ENCODE measurements at regions not wholly inside any gene's neighbourhood (a gene's known extent, or its start where the extent isn't known, plus 50 kb on each side); places are given as distances from the start of the nearest gene placed in this dataset.

DNA sequence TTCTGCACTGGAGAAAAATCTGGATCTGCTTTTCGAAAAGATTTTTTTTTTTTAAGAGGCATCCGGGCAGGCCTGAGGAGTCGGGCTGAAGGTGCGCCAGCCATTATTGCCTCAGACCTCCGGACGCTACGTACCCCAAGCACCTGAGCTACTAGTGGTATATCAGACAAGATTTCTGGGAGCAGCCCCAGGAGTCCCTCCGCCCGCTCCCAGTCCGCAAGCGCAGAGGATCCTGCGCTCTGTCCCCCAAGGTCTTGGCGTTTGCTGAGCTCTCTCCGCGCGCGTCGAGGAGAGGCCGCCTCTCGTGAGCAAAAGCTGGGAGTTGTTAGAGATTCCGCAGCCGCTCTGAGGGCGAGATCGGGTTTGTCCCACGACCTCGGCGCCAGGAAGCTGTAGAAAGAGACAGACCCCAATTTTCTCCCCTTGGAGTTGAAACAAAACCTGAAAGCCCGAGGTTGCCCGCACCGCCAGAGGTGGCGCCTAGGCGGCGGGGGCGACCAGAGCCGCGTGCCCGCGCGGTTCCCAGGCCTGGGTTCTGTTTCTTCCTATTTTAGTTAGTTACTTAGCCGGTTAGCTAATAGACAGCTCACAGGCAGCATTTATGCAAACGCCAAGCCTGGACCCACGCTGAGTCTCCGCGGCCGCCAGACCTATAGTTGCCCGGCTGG lies 72.5 kb upstream of the POLG start:
- H3K9ac ChIP-seq (ENCODE audit: low read depth, low read length) = no peak overlapping the region
- peaks cover 5% of the 10 kb centered on the region for H3K4me1 ChIP-seq (ENCODE audit: control insufficient read depth, insufficient read depth, low read length)
- peak overlapping the region; percentile 30 for H3K4me3 ChIP-seq (ENCODE audit: low read depth, low read length)
- no peaks in the 10 kb centered on the region for H3K36me3 ChIP-seq (ENCODE audit: control insufficient read depth, insufficient read depth, low read length)
- H3K9me3 ChIP-seq (ENCODE audit: control insufficient read depth, insufficient read depth, low read length) = no peaks in the 10 kb centered on the region
- H3K27me3 ChIP-seq (ENCODE audit: control insufficient read depth, insufficient read depth, low read length) = peaks cover 100% of the 10 kb centered on the region

DNA sequence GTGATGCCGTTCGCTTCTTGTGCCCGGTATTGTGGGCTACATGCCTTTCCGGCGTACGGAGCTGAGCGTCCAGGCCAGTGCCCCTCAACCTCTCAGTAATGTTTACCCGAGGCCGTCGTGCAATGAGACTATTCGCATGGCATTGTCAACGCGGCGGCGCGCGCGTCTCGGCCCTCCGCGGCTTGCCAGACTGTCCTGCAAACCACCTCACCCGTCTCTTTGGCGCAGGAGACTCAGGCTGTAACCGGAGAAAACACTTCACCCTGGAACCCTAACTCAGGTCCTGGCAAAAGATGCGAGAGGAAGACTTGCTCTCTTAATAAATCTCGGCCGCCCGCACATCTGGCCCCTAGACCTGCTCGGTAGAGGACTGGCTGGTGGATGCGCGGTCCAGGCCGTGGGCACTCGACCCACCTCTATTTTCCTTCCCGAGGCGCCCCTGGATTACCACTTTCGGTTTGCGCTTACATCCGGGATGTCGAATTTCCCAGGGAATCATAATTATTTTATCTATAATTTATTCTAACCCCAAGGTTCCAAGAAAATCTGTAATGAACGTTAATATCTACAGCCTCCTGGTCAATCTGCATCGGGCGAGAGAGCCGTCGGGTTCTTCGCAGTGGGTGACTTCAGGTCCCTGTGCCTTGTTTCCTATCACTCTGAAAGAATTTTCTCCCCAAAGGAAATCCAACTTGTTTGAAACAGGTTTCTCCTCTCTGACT lies 71.8 kb upstream of the POLG start:
- peaks cover 100% of the 10 kb centered on the region for H3K27me3 ChIP-seq (ENCODE audit: control insufficient read depth, insufficient read depth, low read length)
- no peaks in the 10 kb centered on the region for H3K36me3 ChIP-seq (ENCODE audit: control insufficient read depth, insufficient read depth, low read length)
- H3K4me3 ChIP-seq (ENCODE audit: low read depth, low read length) = peak overlapping the region; percentile 30
- peaks cover 5% of the 10 kb centered on the region for H3K4me1 ChIP-seq (ENCODE audit: control insufficient read depth, insufficient read depth, low read length)
- no peaks in the 10 kb centered on the region for H3K9me3 ChIP-seq (ENCODE audit: control insufficient read depth, insufficient read depth, low read length)
- H3K9ac ChIP-seq (ENCODE audit: low read depth, low read length) = no peak overlapping the region

- peak overlapping the region; percentile 30 for H3K4me3 ChIP-seq (ENCODE audit: low read depth, low read length)
- H3K27me3 ChIP-seq (ENCODE audit: control insufficient read depth, insufficient read depth, low read length) = peaks cover 100% of the 10 kb centered on the region
- H3K9me3 ChIP-seq (ENCODE audit: control insufficient read depth, insufficient read depth, low read length) = no peaks in the 10 kb centered on the region
- peaks cover 2% of the 10 kb centered on the region for H3K4me1 ChIP-seq (ENCODE audit: control insufficient read depth, insufficient read depth, low read length)
- no peaks in the 10 kb centered on the region for H3K36me3 ChIP-seq (ENCODE audit: control insufficient read depth, insufficient read depth, low read length)
- no peak overlapping the region for H3K9ac ChIP-seq (ENCODE audit: low read depth, low read length)
Measured at GRCh38 chr15:89405494-89405893, 70.9 kb upstream of the POLG start.

DNA sequence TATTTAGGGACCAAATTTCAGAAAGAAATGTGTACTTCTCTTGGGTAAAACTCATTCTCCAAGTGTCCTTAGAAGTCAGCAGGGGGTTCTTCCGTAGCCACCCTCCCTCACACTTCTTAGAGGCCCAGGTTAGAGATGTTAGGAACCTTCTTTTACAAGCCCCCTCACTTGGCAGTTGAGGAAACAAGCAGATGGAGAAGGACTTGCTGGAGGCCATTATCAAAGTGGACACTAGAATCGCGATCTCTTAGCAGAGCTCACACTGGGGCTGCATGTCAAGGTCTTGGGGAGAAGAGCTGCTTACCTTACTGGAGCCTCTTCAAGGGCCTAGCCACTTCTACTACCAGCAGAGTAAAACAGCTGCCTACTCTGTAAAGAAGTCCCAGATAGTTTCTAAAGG lies 69.4 kb upstream of the POLG start:
- Histone ChIP-seq H3K4me3 (ENCODE audit: low read depth, low read length) (no peak overlapping the region), H3K4me1 (ENCODE audit: control insufficient read depth, insufficient read depth, low read length) (peaks cover 3% of the 10 kb centered on the region), H3K27me3 (ENCODE audit: control insufficient read depth, insufficient read depth, low read length) (peaks cover 94% of the 10 kb centered on the region), H3K9me3 (ENCODE audit: control insufficient read depth, insufficient read depth, low read length) (no peaks in the 10 kb centered on the region), H3K36me3 (ENCODE audit: control insufficient read depth, insufficient read depth, low read length) (no peaks in the 10 kb centered on the region), H3K9ac (ENCODE audit: low read depth, low read length) (no peak overlapping the region)

DNA sequence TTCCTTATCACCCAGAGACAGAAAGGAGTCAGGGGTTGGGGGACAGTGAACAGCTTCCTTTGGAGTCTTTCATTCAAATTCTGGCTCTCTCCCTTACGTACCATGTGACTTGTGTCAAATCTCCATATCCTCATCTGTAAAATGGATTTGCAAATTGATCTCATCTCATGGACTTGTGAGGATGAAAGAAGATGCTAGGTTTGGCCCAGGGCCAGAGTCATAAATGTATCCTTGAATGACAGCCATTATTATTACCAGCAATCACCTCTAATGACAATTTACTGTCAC lies 67.8 kb upstream of the POLG start:
- Histone ChIP-seq H3K27me3 (ENCODE audit: control insufficient read depth, insufficient read depth, low read length) (peaks cover 94% of the 10 kb centered on the region), H3K9me3 (ENCODE audit: control insufficient read depth, insufficient read depth, low read length) (no peaks in the 10 kb centered on the region), H3K9ac (ENCODE audit: low read depth, low read length) (no peak overlapping the region), H3K4me1 (ENCODE audit: control insufficient read depth, insufficient read depth, low read length) (peaks cover 3% of the 10 kb centered on the region), H3K36me3 (ENCODE audit: control insufficient read depth, insufficient read depth, low read length) (no peaks in the 10 kb centered on the region), H3K4me3 (ENCODE audit: low read depth, low read length) (no peak overlapping the region)

DNA sequence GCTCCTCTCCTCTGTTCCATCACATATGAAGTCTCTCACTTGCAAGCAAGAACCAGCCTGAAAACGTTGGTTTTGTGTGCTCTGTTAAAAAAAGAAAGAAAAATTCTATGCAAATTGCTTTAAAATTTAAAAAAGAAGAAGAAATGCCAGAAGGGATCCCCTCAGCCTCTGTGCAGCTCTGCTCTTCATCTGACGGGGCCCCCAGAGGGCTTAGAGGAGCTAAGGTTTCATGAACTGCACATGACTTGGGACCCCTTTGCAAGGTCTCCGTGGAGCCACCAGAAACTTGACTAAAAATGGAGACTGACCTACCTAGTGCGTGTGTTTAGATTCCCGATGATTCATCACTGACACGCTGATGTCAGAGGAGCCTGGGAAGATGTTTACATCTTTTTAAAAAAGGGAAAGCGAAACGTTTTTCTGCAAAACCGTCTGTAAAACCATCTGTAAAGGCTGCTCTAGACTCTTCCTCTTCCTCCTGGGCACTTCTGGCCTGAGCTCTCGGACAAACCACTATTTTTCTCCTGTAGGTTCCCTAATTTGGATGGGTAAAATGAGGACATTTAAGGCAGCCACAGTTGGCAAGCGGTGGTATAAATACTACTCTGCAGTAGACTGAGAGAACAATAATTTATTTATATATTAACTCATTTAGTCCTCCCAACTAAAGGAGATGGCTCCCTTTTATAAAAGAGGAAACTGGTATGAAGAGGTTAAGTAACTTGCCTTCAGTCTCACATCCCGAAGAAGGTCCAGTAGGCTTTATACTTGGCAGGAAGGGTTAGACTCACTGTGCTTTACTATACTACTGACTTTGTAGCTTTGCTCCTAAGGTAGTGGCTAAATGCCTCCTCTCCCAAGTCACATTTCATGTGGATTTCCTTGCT lies 67.2 kb upstream of the POLG start:
- Histone ChIP-seq H3K9ac (ENCODE audit: low read depth, low read length) (no peak overlapping the region), H3K4me3 (ENCODE audit: low read depth, low read length) (peak overlapping the region; percentile 22), H3K9me3 (ENCODE audit: control insufficient read depth, insufficient read depth, low read length) (no peaks in the 10 kb centered on the region), H3K36me3 (ENCODE audit: control insufficient read depth, insufficient read depth, low read length) (no peaks in the 10 kb centered on the region), H3K27me3 (ENCODE audit: control insufficient read depth, insufficient read depth, low read length) (peaks cover 94% of the 10 kb centered on the region), H3K4me1 (ENCODE audit: control insufficient read depth, insufficient read depth, low read length) (peaks cover 6% of the 10 kb centered on the region)

DNA sequence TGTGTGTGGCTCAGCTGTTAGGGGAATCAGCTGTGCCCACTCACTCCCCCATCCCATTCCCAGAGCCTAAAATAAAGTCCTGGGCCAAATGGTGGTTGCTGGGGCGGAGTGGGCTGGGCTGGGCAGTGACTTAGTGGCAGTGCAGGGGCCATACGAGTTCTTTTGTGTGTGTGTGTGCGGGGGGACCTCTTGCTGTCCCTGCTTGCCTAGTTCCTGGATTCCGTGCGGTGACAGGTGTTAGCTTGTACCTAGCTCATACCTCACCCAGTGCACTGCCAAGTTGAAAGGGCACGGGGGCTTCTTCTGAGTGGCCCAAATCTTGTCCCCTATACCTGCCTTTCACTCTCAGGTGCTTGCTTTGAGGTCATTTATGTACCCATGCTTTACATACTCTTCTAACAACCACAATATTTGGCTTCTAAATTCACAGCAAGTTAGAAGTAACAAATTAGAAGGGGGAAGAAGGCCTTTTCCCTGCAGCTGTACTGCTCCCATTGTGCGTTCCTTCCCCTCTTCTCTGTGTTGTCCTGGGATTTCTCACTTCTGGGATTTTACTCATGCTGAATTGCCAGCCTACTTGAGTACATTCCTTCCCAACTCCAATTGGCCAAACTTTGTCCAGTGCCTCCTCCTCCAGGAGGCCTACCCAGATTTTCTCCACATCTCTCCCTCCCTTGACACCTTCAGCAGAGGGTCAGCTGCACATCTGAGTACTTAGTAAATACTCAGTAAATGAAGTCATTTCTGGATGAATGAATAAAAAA lies 66.3 kb upstream of the POLG start:
- H3K9me3 ChIP-seq (ENCODE audit: control insufficient read depth, insufficient read depth, low read length) = no peaks in the 10 kb centered on the region
- H3K4me3 ChIP-seq (ENCODE audit: low read depth, low read length) = peak overlapping the region; percentile 3
- H3K36me3 ChIP-seq (ENCODE audit: control insufficient read depth, insufficient read depth, low read length) = no peaks in the 10 kb centered on the region
- H3K4me1 ChIP-seq (ENCODE audit: control insufficient read depth, insufficient read depth, low read length) = peaks cover 10% of the 10 kb centered on the region
- H3K9ac ChIP-seq (ENCODE audit: low read depth, low read length) = no peak overlapping the region
- peaks cover 94% of the 10 kb centered on the region for H3K27me3 ChIP-seq (ENCODE audit: control insufficient read depth, insufficient read depth, low read length)

DNA sequence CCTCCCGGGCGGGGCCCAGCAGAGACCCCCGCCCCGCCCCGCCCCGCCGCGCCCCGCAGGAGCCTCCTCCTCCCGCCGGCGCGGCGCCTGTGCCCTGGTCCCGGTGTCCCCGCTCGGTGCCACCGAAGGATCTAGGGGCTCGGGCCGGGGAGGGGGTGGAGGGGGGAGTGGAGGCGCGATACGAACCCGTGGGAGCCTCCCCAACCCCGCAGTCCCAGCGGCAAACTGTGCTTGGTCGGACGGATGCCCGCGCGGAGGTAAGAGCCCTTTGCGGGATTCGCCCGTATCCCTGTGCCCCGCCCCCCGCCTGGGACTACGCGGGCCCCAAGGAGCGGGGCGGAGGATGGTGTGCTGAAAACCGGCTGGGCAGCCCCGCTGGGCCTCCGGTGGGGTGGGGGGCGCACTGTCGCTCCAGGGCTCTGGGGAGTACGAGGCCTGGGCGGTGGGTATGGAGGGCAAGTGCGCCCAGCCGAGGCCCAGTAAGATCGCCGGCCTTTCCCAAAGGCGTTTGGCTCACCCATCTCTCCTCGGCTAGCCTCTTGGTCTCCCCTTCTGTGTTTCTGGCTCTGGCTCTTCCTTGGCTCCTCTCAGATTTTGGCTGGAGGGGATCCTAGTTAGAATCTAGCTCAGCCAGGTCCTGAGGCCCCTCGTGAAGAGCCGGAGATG lies 65.6 kb upstream of the POLG start:
- H3K9ac ChIP-seq (ENCODE audit: low read depth, low read length) = no peak overlapping the region
- H3K4me1 ChIP-seq (ENCODE audit: control insufficient read depth, insufficient read depth, low read length) = peaks cover 10% of the 10 kb centered on the region
- no peaks in the 10 kb centered on the region for H3K36me3 ChIP-seq (ENCODE audit: control insufficient read depth, insufficient read depth, low read length)
- no peaks in the 10 kb centered on the region for H3K9me3 ChIP-seq (ENCODE audit: control insufficient read depth, insufficient read depth, low read length)
- H3K4me3 ChIP-seq (ENCODE audit: low read depth, low read length) = peak overlapping the region; percentile 27
- H3K27me3 ChIP-seq (ENCODE audit: control insufficient read depth, insufficient read depth, low read length) = peaks cover 94% of the 10 kb centered on the region

DNA sequence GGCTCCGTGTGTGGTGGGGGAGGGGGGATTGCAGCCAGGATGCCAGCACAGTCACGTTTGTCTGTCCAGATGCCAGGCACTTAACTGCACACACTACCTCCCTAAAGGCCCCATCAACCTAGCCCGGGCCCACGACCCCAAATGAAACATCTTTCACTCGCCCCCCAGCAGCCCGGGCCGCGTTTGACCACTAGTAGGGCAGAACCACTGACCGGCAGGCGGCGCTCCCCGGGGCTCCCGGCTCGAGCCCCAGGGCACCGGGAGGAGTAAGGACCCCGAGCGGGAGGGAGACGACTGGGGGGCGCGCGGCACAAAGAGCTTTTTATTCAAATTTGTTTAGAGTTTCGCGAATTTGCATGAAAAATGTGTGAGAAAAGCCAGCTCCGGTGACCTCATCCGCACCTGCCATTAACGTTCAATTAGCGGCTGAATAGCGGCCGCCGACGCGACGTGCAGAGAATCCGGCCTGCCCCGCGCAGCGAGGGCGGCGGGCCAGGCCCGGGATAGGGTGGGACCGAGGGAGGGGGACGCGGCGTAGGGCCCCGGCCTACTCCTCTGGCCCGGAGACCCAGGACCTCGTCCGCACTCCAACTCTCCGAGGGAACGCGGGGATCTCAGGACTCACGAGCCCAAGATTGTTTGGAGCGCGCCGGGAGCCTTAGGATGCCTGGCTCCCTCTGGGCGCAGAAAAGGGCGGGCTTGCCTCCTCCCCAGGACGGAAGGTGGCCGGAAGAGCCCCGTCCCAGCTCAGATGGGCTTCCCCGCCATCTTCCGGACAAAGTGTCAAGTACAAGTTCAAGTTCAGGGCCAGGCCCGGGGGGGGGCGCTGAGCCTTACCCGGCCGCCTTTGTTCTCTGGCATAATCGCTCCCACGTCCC lies 64.9 kb upstream of the POLG start:
- Histone ChIP-seq H3K9me3 (ENCODE audit: control insufficient read depth, insufficient read depth, low read length) (no peaks in the 10 kb centered on the region), H3K4me1 (ENCODE audit: control insufficient read depth, insufficient read depth, low read length) (peaks cover 10% of the 10 kb centered on the region), H3K27me3 (ENCODE audit: control insufficient read depth, insufficient read depth, low read length) (peaks cover 94% of the 10 kb centered on the region), H3K36me3 (ENCODE audit: control insufficient read depth, insufficient read depth, low read length) (no peaks in the 10 kb centered on the region), H3K4me3 (ENCODE audit: low read depth, low read length) (peak overlapping the region; percentile 27), H3K9ac (ENCODE audit: low read depth, low read length) (no peak overlapping the region)

DNA sequence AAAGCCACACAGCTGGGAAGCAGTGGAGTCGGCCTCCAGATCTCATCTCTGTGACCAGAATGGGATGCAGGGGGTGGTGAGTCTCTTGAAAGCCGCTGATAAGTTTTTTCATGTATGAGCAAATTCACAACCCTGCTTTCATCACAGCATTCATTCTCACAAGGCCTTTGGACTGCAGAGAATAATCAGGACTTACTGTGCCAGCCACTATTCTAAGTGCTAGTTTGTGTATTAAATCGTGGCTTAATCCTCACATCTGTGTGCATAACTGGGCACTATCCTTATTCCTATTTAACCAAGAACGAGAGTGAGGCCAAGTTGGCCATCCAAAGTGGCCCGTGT lies 64.2 kb upstream of the POLG start:
- no peak overlapping the region for H3K9ac ChIP-seq (ENCODE audit: low read depth, low read length)
- H3K27me3 ChIP-seq (ENCODE audit: control insufficient read depth, insufficient read depth, low read length) = peaks cover 94% of the 10 kb centered on the region
- no peaks in the 10 kb centered on the region for H3K9me3 ChIP-seq (ENCODE audit: control insufficient read depth, insufficient read depth, low read length)
- H3K36me3 ChIP-seq (ENCODE audit: control insufficient read depth, insufficient read depth, low read length) = no peaks in the 10 kb centered on the region
- peak overlapping the region; percentile 22 for H3K4me3 ChIP-seq (ENCODE audit: low read depth, low read length)
- H3K4me1 ChIP-seq (ENCODE audit: control insufficient read depth, insufficient read depth, low read length) = peaks cover 10% of the 10 kb centered on the region

All from iPS-15b (cell line).